ENCODE measurements at regions not wholly inside any gene's neighbourhood (a gene's known extent, or its start where the extent isn't known, plus 50 kb on each side); places are given as distances from the start of the nearest gene placed in this dataset.
"Not testable (repeated sequence)": the region's sequence is repeated elsewhere in the genome, so short reads cannot be mapped to it uniquely, and the experiment has no call there.

DNA sequence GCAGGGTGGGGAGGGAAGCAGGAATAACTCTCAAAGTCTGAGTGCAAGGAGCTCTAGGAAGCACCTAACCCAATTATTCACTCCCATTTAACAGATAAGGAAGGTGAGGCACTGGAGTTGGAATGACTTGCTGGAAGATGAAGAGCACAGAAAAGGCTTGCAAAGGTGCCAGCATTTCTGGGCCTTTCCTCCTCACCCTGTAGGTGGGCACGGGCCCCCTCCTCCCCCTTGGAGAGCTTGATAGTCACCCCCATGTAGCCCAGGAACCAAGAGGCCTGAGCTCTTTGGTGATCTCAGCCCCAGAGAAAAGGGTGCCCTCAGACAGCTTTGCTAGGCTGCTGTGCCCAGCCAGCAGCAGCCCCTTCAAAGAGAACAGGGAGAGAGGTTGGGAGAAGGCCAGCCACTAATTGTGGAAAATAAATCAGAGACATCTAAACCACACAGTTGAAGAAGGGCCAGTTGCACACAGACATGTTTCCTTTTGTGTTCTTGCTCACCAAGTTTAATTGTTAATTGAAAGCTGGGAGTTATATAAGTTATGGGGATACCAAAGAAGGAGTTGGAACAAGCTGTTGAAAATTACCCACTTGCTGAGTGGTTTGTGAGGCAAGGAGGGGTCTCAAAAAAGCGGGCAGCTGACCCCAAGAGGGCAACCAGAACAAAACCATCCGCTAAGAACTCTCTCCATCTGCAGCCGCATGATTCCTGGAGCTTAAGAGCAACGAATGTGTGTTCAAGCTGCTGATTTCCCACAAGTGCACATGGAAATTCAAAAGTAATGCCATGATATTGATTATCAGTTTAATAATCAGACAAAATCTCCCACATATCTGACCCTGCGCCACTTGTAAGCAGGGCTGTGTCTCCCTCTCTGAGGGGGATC is 77.0 kb downstream of the MRPL14 start:
- no peak for DNase-seq

DNA sequence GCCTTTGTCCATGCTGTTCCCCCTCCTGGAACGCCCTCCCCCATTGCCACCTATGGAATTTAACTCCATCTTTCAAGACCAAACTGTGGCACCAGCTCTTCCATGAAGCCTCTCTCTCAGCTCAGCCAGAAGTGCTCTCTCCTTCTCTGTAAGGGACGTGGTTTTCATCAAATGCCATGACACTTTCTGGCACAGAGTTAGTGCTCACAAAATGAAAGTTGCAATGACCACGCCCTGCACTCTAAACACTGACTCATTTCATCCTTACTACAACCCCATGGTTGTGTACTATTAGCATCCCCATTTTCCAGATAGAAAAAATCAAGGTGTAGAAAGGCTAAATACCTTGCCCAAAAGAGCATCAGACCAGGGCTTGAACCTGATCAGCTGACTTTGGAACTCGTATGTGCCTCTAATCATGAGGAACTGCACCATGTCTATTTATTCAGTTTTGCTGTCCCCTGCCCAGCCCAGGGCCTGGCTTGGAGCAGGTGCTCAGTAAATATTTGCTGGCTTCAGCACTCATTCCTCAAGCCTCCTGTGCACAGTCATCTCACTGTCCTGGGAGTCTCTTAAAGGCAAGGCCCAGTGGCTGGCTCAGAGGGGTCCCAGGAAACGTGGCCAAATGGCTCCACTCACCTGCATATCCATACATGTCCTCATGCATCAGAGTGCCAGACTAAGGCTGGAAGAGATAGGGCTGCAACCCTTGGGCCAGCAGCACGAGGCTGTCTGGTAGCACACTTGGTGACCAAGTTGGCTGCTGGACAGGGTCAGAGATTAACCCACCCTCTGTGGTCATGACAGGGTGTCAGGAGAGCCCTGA is 77.9 kb downstream of the MRPL14 start:
- no peak for DNase-seq

DNA sequence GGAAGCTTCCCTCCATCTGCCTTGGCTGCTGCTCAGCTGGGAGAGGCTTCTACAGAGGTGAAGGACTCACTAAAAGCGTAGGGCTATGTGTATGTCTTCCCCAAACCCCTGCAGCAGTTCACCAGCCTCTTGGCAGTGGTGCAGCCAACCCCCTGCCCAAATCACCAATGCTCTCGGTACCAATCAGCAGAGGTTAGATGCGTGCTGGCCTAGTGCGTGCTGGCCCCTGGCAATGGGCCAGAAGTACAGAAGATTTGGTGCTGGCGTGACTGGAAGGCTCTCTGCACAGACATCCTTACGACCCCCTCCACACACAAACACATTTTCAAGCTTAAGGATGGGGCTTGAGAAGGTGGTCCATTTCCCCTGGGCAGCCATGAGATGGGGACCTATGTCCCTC is 79.0 kb downstream of the MRPL14 start:
- DNase-seq: no peak

DNA sequence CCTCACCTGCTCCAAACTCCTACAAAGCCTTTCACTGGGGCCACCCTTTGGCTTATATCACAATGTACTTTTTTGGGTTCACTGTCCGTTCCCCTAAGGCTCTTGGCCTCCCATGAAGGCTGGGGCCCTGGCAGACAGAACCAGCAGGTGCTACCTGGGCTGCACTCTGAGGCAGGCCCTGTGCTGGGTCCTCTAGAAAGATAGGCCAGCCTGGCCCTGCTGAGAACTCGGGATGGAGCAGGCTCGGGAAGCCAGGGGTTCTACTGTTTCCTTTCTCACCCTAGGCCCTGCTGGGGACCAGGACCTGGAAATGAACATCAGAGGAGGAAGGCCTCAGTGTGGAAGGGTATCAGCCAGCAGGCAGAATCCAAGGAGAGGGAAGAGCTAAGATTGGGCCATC is 79.5 kb downstream of the MRPL14 start:
- DNase-seq: no peak

DNA sequence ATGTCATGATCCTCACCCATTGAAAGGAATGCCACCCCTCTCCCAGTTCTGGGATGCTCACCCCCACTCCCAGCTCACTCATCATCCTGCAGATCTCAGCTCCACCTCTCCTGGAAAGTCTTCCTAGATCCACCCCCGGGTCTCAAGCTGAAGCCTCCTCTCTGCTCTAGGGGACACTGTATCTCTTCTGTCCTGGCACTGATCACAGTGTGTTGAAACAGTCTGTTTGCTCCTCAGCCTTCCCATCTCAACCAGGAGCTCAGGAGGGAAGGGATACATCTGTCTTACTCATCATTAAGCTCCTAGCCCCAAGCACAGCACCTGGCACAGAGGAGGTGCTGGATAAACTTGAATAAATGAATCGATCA is 80.1 kb downstream of the MRPL14 start:
- no peak for DNase-seq

DNA sequence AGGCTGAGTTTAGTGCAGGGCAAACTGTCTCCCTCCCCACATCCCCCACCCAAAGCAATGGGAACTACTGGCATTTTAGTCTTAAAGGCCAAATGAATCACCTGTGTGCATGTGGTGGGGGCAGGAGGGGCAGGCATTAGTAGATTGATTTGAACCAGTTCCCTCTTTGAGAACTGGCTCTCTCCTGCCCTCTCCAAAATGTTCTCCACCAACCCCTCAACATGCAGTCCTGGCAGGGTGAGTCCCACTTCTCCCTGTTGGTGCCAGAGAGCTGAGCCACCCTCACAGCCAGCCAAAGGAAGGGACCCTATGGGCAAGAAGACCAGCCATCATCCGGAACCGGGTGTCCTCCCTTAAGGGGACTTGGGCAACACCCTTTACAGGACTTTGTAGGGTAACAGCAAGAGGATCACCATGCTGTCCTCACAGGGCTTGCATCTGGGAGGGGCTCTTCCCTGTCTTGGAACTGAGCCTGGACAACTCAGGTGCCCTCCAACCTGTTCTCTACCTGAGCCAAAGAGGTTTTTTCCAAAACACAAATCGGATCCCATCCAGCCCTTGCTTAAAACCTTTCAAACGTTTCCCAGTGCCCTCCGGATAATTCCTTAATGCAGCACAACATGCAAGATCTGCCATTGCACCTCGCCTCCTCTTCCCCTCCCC is 80.6 kb downstream of the MRPL14 start:
- no peak for DNase-seq

DNA sequence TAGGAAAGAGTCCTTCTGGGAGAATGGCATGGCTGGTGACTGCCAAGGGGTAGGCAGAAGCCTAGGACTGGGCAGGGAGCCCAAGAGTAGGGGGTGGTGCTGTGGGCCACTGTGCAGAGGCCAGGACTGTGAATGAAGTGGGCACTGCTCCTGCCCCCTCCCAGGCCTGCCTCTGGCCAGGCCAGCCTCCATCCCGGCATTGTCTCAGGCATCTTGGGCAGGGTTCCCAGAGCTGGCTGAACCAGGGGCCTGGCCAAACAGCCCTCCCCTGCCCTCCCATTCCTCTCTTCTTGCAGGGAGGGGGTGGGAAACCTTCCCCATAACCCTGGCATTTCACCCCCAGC is 81.6 kb downstream of the MRPL14 start:
- no peak for DNase-seq

DNA sequence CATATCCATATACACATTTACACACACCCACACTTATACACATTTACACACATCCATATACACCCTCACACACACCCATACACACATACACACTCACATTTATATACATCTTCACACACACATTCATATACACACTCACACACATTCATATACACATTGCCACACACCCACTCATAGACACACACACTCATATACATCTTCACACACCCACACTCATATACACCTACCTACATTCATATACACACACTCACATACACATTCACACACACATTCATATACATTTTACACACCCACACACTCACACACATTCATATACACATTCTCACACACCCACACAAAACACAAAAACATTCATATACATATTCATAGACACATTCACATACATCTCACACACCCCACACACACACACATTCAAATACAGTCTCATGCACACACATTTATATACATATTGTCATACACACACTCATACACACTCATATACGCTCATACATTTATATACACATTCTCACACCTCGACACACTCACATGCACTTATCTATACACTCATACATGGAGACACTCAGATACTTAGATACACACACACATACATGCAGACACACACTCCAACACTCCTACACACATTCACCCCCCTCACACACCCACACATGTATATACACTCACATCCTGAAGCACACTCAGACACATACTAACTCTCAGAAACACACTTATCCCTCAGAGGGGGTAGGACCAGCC is 82.1 kb downstream of the MRPL14 start:
- DNase-seq: no peak

DNA sequence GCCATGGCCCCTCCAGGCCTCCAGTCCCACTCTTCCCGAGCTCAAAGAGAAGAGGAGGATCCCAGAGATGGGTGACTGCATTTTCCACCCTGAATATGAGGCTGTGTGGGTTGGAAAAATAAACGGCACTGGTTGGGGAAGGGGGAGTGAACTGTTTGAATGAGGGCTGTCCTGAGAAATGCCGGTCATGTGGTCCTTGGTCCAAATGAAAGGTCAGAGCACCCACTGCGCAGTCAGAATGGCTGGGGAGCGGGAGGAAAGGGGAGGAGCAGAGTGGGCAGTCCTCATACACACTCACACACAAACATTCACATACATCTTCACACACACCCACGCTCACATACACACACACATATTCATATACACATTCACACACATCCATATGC is 83.1 kb downstream of the MRPL14 start:
- DNase-seq: no peak

DNA sequence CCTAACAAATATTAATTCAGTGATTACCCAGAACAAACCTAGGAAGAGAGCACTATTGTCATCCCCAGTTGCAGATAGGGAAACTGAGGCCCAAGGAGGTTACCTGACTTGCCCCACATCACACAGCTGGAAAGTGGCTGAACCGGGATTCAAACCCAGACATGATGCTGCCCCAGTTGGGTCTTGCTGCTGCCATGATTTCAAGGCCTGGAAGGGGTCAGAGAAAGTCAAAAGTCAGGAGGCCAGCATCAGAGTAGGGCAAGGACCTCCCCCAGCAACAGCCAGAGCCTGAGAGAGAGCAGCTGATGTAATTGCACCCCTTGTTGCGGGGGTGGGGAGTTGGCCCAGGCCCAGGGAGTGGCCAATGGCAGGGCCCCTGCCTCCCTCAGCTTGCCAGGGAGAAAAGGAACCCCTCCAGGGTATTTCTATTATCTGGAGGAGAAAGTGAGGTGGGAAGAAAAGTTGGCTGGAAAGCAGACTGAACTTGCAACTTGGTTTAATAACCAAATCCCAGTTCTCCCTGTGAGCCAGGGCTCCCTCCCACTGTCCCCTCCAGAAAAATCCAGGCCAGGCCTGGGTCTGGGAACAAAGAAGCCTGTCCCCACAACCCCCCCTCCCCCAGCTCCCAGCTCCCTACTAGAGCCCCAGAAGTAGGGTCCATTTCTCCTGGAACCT is 83.6 kb downstream of the MRPL14 start:
- no peak for DNase-seq

DNA sequence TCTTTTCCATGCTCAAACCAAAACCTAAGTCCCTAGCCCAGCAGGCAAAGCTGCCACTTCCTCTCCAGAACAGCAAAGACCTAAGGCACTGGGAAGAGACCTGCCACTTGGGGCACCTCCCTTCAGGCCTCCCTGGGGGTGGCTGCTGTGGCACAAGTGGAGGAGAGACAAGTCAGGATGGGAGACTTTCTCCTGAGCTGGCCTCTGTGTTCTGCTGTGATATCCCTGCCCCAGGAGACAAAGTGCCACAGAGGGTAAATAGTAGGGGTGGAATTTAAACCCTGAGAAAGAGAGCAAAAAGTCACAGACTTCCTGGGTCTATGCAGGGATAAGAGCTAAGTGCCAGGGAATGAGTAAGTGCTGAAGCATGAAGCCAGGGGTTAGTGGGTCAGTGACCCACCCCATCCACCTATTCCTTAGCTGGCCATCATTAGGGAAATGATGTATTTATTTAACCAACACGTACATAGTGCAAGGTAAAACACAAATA is 84.2 kb downstream of the MRPL14 start:
- DNase-seq: no peak

DNA sequence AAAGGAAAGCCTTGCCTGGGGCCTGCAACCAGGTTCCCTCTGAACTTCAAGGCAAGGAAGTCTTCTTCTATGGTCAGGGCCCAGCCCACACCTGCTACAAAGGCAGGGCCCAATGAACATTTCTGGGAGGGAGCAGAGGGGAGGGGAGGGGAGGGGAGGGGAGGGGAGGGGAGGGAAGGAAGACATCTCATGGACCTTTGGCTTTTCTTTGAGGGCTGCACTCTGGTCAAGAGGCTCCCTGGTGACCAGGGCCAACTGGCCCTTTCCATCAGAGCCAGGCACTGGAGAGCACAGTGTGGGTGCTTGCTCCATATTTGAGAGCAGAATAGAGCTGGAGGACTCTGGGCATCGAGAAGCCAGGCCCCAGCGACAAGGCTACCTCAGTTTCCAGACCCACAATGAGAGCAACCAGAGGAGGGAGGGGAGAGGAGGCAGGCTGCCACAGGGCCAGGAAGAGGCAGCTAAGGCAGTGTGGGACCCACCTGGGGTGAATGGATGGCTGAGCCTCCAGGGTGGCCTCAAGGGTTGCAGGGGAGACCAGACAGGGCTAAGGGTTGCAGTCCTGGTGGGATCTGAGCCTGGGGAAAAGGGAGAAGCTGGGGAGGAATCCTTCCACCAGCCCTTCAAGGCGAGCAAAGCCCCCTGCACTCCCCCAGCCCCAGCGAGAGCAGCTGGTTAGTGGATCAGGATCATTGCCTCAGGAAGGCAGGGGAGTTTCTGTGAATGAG is 84.8 kb downstream of the MRPL14 start:
- no peak for DNase-seq

DNA sequence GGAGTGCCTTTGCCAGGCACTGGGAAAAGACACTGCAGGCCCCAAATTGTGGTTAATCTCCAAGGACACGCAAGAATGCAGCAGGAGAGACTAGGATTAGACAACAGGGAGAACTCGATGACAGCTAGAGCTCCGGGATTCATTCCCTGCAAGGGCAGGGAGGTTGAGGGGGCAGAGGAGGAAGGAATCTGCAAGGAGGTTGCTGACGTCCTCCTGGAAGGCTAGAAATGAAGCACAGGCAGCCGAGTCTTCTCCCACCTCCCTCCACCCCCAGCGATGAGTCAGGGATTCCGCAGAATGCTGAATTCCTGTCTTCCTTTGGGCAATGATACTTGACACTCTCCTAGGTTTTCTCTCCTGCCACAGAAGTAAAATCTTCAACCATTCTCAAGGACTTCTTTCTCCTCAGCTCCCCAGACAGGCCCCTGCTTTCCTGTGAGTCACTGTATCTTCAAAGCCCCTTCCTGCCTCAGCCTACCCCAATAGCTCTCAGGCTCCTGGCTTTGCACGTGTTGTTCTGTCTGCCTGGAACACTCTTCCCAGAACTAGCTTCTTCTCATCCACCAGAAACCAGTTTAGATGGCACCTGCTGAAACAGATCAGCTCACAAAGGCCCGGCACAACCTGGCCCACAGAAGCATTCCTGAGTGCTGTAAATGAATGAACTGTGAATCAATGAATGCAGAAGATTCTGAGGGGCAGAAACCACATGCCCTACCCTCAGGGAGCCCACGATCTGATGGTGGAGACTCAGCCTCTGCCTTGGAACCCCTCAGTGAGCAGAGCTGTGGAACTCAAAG is 85.6 kb downstream of the MRPL14 start:
- no peak for DNase-seq

DNA sequence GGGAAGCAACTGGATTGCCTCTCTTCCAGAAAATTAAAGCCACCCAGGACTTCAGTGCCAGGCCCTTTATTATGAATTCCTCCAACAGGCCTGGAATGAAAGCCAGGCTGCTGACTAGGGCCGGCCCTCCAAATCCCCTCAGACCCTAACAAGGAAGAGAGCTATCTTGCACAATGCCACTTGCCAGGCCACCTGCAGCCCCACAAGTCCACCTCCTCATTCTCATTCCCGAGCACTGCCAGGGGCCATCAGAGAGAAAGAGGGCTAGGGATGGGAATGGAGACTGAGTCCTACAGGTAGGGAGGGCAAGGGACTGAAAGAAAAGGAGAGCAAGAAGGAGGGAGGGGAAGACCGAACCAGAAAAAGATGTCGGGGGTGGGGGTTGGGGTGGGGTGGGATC is 86.5 kb downstream of the MRPL14 start:
- DNase-seq: no peak

DNA sequence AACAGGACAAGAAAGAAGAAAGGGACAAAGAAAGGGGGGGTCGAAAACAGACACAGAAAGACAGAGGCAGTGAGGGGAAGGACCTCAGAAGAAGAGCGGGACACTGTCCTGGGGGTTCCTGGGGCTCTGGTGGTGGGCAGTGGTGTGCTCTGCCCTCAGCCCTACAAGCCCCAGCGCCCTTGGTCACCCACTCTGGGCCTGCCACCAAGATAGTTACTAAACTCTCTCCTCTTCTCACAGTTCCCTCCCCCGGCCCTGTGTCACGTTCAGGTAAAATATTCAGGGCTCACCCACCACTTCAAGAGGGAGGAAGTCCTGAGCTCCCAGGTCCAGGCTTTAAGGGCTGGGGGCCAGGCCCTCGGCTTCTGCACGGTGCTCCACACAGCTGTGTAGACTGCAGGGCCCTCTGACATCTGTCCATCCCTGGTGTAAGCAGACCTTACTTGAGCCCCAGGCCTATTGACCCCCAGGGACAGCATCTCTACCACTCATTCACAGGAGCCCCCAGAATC is 87.4 kb downstream of the MRPL14 start:
- DNase-seq: no peak

DNA sequence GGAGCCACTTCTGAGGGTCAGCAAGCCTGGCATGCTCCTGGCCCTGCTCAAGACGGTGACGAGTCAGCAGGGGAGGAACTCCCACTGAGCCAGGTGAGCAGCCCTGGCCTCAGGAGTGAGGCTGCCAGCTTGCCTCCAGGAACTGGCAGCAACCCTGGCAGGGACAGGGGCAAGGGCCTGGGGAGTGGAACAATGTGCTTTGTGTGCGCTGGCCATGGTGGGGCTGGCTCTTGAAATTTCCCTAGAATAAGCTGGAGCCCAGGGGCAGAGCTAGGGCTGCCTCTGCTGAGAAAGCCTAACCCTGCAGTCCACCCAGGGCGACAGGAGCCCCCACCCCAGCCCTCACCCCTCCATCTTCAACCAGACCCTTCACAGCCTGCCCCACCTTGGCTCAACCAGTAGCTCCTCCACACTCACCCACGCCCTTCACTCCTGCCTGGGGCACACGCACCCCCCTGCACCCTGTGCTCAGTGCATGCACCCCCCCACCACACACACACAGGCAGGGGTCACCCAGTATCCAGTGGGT is 88.0 kb downstream of the MRPL14 start:
- DNase-seq: no peak

DNA sequence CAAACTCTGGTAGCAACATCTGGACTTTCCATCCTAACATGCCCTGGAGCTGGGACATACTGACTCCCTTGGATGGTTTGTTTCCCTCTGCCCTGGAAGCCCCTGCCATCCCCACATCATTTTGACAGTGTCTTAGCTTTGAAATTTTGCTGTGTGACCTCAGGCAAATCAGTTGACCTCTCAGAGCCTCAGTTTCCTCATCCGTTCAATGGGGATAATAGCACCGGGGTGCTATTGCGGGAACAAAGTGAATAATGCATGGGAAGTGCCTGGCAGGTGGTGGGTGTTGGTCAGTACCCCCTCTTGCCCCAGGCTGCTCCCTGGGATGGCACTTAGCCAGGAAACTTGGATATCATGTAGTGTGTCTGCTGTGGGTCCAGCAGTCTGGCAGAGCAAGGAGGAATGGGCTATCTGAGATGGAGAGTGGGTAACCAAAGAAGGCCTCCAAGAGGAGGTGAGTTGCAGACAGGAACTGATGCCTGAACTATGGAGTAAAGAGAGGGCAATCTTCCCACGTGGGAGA is 88.6 kb downstream of the MRPL14 start:
- no peak for DNase-seq

DNA sequence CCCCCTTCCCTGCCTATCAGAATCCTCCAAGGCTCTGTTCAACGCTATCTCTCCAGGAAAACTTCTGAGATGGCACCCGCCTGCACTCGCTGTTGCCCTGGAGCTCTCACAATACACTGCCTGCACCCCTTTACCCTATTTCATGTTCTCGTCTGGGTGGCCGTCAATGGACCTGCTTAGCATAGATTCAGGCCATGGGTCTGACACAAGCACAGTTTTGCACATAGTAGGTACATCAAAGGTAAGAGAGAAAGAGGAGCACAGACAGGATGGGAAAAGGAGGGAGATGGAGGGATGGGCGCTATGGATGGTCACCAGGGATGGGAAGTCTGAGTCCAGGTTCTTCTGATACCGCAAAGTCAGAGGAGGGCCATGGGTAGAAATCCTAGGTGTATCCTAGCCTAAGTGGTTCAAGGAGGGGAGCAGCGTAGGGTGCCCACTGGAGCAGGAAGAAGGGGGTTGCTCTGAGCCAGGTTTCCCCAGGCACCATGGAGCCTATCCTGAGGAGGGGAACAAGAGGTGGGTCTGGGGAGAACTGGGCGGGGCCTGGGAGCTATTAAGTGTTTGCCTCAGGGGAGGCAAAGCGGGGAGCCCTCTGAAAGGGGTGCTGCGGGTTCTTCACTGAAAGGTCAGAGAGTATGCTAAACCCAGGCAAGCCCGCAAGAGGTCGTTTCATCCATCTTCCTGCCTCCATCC is 89.3 kb downstream of the MRPL14 start:
- DNase-seq: no peak

DNA sequence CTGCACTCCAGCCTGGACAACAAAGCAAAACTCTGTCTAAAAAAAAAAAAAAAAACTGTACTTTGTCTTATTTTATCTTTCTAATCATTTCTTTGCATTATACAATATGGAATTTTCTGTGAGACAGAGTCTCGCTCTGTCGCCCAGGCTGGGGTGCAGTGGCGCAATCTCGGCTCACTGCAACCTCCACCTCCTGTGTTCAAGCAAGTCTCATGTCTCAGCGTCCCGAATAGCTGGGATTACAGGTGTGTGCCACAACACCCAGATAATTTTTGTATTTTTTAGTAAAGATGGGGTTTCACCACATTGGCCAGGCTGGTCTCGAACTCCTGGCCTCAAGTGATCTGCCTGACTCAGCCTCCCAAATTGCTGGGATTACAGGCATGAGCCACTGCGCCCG is 90.0 kb downstream of the MRPL14 start:
- not testable (repeated sequence) for DNase-seq

Data from NCI-H2029 treated with DMSO at 0.1 percent for 48 hours (cell line).